ENCODE measurements at regions not wholly inside any gene's neighbourhood (a gene's known extent, or its start where the extent isn't known, plus 50 kb on each side); places are given as distances from the start of the nearest gene placed in this dataset.

- no peak for TF ChIP-seq POLR2A (IDR thresholded peaks at IDR 0.05)
- TF ChIP-seq CTCF (IDR thresholded peaks at IDR 0.05) = no peak
- no peak for TF ChIP-seq POLR2AphosphoS5 (IDR thresholded peaks at IDR 0.05)
Observed at GRCh38 chr4:162984621-162985020, 182.1 kb downstream of the NAF1 start.
